LNCaP clone FGC (cell line): ENCODE measurements at regions not wholly inside any gene's neighbourhood (a gene's known extent, or its start where the extent isn't known, plus 50 kb on each side); places are given as distances from the start of the nearest gene placed in this dataset.
A peak's percentile ranks its signal among the peaks of the same experiment; 100 is the strongest.

Source experiments
- DNase-seq: peaks from one replicate; pipeline ENCODE4 v3.0.0-alpha.2; 2011; ENCODE audit warnings: low read depth
- H3K4me3 ChIP-seq: 2 replicates; pipeline ENCODE4 v1.5.1; 2011; ENCODE audit warnings: mild to moderate bottlenecking, low read depth, low read length, control low read depth
- CTCF ChIP-seq: IDR thresholded peaks from 2 replicates; pipeline ENCODE4 v1.5.1; 2012; ENCODE audit warnings: mild to moderate bottlenecking; ENCODE audit not compliant: control insufficient read depth, insufficient read depth; ENCODE audit errors: extremely low read depth

GRCh38 chr5:33309536-33310345 lies 131.0 kb upstream of the TARS1 start:
- H3K4me3 ChIP-seq: no peak overlapping the region
- no peak for TF ChIP-seq CTCF
- no peak for DNase-seq

- no peak for DNase-seq
- no peak for TF ChIP-seq CTCF
- no peak overlapping the region for H3K4me3 ChIP-seq
These were observed 130.3 kb upstream of the TARS1 start for GRCh38 chr5:33310451-33310850.

- H3K4me3 ChIP-seq: no peak overlapping the region
- TF ChIP-seq CTCF: no peak
- DNase-seq: no peak
These were observed 128.9 kb upstream of the TARS1 start for GRCh38 chr5:33311893-33312292.

- no peak overlapping the region for H3K4me3 ChIP-seq
- no peak for TF ChIP-seq CTCF
- DNase-seq: peak; percentile 52
These were observed 127.9 kb upstream of the TARS1 start for GRCh38 chr5:33312571-33313549.

- H3K4me3 ChIP-seq: no peak overlapping the region
- no peak for DNase-seq
- TF ChIP-seq CTCF: no peak
These were observed 125.6 kb upstream of the TARS1 start for GRCh38 chr5:33315189-33315588.

GRCh38 chr5:33316773-33317172 lies 124.0 kb upstream of the TARS1 start:
- no peak for DNase-seq
- TF ChIP-seq CTCF: no peak
- H3K4me3 ChIP-seq: no peak overlapping the region
